ENCODE measurements at regions not wholly inside any gene's neighbourhood (a gene's known extent, or its start where the extent isn't known, plus 50 kb on each side); places are given as distances from the start of the nearest gene placed in this dataset.

DNA sequence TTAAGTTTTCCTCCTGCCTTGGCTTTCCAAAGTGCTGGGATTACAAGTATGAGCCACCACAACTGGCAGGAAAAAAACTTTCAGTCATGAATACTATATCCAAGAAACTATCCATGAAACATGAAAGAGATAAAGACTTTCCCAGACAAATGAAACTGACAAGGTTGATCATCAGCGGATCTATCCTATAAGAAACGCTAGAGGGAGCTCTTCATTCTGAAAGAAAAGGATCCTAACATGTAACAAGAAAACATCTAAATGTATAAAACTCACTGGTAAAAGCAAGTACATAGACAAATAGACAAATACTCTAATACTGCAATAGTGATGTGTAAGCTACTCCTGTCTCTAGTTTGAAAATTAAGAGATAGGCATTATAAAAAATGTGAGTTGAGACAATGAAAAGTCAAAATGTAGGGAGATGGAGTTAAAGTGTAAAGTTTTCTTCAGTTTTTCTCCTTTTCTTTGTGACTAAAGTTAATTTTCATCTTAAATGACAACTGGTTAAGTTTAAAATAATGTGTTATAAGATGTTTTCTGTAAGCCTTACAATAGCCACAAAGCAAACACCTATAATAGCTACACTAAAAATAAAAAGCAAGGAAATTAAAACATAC, 79.6 kb upstream of the TEKT1 start:
- DNase-seq (ENCODE audit: low read depth, low spot score): no peak
- peaks cover 4% of the 10 kb centered on the region for H3K4me1 Mint-ChIP-seq
- H3K27me3 Mint-ChIP-seq (ENCODE audit: low read depth): peaks cover 56% of the 10 kb centered on the region
- no peak overlapping the region for H3K4me3 Mint-ChIP-seq
- no peaks in the 10 kb centered on the region for H3K36me3 Mint-ChIP-seq (ENCODE audit: low read depth)
- no peak overlapping the region for H3K27ac Mint-ChIP-seq (ENCODE audit: unreplicated experiment)
- TF ChIP-seq, protein P1, sequence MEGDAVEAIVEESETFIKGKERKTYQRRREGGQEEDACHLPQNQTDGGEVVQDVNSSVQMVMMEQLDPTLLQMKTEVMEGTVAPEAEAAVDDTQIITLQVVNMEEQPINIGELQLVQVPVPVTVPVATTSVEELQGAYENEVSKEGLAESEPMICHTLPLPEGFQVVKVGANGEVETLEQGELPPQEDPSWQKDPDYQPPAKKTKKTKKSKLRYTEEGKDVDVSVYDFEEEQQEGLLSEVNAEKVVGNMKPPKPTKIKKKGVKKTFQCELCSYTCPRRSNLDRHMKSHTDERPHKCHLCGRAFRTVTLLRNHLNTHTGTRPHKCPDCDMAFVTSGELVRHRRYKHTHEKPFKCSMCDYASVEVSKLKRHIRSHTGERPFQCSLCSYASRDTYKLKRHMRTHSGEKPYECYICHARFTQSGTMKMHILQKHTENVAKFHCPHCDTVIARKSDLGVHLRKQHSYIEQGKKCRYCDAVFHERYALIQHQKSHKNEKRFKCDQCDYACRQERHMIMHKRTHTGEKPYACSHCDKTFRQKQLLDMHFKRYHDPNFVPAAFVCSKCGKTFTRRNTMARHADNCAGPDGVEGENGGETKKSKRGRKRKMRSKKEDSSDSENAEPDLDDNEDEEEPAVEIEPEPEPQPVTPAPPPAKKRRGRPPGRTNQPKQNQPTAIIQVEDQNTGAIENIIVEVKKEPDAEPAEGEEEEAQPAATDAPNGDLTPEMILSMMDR (conservative IDR thresholded peaks at IDR 0.05): peak; percentile 78
- no peaks in the 10 kb centered on the region for H3K9me3 Mint-ChIP-seq

DNA sequence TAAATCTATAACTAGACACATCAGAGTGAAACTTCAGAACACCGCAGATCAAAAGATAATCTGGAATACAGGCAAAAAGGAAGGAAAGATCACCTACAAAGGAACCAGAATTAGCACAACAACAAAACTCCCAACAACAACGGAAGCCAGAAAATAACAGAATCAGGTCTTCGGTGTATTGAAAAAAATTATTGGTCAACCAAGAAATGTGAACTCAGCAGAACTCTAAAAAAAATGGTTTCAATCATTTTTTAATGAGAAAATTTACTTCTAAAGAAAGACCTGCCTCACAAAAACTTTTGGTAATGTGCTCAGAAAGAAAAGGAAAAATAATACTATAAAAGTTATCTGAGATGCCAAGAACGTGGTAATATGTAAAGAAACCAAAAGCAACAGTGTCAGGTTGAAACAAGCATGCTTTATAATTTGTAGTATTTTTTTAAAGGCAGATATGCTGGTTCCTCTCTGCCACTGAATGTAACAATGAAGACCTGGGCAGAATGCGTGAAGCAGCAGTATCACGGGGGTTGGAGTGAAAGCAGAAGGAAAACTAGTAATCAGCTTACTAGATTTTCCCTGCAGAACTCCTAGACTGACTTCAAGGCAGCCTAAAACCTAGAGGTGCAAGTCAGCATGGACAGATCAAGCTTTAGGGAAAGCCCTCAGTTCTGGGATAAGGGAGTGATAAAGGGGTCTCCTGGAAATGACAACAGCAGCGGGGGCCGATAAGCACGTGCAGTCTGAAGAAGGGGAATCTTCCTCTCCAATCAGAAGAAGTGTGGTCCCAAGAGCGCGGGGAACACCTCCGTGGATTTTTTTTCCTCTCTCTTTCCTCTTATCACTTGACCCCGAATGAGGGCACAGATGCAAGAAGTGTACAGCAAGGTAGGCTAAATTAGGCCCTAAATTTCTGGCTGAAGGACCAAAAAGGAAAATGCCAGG, 80.9 kb upstream of the TEKT1 start:
- Mint-ChIP-seq H3K9me3 (no peaks in the 10 kb centered on the region), H3K27ac (ENCODE audit: unreplicated experiment) (no peak overlapping the region), H3K4me3 (no peak overlapping the region), H3K36me3 (ENCODE audit: low read depth) (no peaks in the 10 kb centered on the region), H3K4me1 (peaks cover 4% of the 10 kb centered on the region), H3K27me3 (ENCODE audit: low read depth) (peaks cover 69% of the 10 kb centered on the region)
- TF ChIP-seq, protein P1 (conservative IDR thresholded peaks at IDR 0.05): no peak
- DNase-seq (ENCODE audit: low read depth, low spot score): no peak

GRCh38 chr17:6913608-6914443, 82.0 kb upstream of the ALOX12 start:
- H3K4me3 Mint-ChIP-seq: no peak overlapping the region
- H3K27ac Mint-ChIP-seq (ENCODE audit: unreplicated experiment): no peak overlapping the region
- TF ChIP-seq, protein P1 (conservative IDR thresholded peaks at IDR 0.05): peak; percentile 83
- peaks cover 67% of the 10 kb centered on the region for H3K27me3 Mint-ChIP-seq (ENCODE audit: low read depth)
- DNase-seq (ENCODE audit: low read depth, low spot score): peak; percentile 92
- H3K4me1 Mint-ChIP-seq: peaks cover 4% of the 10 kb centered on the region
- H3K36me3 Mint-ChIP-seq (ENCODE audit: low read depth): no peaks in the 10 kb centered on the region
- no peaks in the 10 kb centered on the region for H3K9me3 Mint-ChIP-seq

- DNase-seq (ENCODE audit: low read depth, low spot score): no peak
- Mint-ChIP-seq H3K4me1 (peaks cover 4% of the 10 kb centered on the region), H3K36me3 (ENCODE audit: low read depth) (no peaks in the 10 kb centered on the region), H3K9me3 (no peaks in the 10 kb centered on the region), H3K4me3 (no peak overlapping the region), H3K27me3 (ENCODE audit: low read depth) (peaks cover 65% of the 10 kb centered on the region), H3K27ac (ENCODE audit: unreplicated experiment) (no peak overlapping the region)
- TF ChIP-seq, protein P1 (conservative IDR thresholded peaks at IDR 0.05): no peak
Observed at GRCh38 chr17:6914711-6915110, 81.1 kb upstream of the ALOX12 start.

- no peak overlapping the region for H3K27ac Mint-ChIP-seq (ENCODE audit: unreplicated experiment)
- TF ChIP-seq, protein P1 (conservative IDR thresholded peaks at IDR 0.05): no peak
- no peaks in the 10 kb centered on the region for H3K9me3 Mint-ChIP-seq
- no peak overlapping the region for H3K4me3 Mint-ChIP-seq
- H3K36me3 Mint-ChIP-seq (ENCODE audit: low read depth): no peaks in the 10 kb centered on the region
- no peak for DNase-seq (ENCODE audit: low read depth, low spot score)
- H3K4me1 Mint-ChIP-seq: peaks cover 4% of the 10 kb centered on the region
- peaks cover 62% of the 10 kb centered on the region for H3K27me3 Mint-ChIP-seq (ENCODE audit: low read depth)
Observed at GRCh38 chr17:6915620-6916019, 80.2 kb upstream of the ALOX12 start.

Data from neural crest cell (in vitro differentiated cells).